ENCODE measurements at regions not wholly inside any gene's neighbourhood (a gene's known extent, or its start where the extent isn't known, plus 50 kb on each side); places are given as distances from the start of the nearest gene placed in this dataset.

GRCh38 chr2:58480141-58480540 lies 239.0 kb upstream of the FANCL start:
- ATAC-seq = no peak
- no peak for TF ChIP-seq RARB (CRISPR knock-in tag; IDR thresholded peaks at IDR 0.05)
- TF ChIP-seq ZFP3 (CRISPR knock-in tag; IDR thresholded peaks at IDR 0.05) = no peak
- TF ChIP-seq GLIS3 (CRISPR knock-in tag; IDR thresholded peaks at IDR 0.05) = no peak
- TF ChIP-seq ESRRG (CRISPR knock-in tag; IDR thresholded peaks at IDR 0.05) = no peak
- TF ChIP-seq TCF4 (CRISPR knock-in tag; IDR thresholded peaks at IDR 0.05; ENCODE audit: borderline replicate concordance) = no peak
- TF ChIP-seq ARNTL (CRISPR knock-in tag; IDR thresholded peaks at IDR 0.05; ENCODE audit: borderline replicate concordance, low read depth) = no peak

DNA sequence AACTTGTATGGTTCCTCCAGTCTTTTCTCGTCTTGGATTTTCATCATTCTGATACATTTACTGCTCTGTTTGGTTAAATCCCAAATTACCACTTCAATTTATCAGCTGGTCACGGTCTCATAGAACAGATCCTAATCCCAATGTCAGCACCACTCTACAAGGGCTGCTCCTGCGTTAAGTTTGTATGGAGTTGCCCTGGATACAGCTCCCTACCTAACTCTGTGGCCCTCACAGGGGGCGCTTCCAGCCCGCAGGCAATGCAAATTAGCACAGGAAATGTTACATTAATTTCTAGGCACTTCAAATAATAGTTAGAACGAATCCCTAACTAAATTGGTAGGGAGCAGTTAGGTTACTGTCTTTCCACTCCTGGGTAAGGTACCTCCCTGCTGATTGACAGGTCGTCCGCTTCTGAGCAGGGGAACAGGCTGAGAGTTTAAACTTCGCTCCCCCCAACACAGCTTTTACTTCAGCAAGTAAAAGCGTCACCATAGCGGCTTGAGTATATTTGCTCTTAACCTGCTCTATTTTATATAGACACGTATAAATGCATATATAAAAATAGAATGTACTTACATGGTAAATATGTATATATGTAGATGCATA lies 238.5 kb upstream of the FANCL start:
- no peak for TF ChIP-seq ZNF8 (CRISPR knock-in tag; IDR thresholded peaks at IDR 0.05)
- no peak for TF ChIP-seq GLIS3 (CRISPR knock-in tag; IDR thresholded peaks at IDR 0.05)
- no peak for TF ChIP-seq SNAI2 (CRISPR knock-in tag; IDR thresholded peaks at IDR 0.05)
- no peak for TF ChIP-seq ZC3H10 (CRISPR knock-in tag; IDR thresholded peaks at IDR 0.05)
- ATAC-seq = no peak

- ATAC-seq = no peak
- no peak for TF ChIP-seq ZFP30 (CRISPR knock-in tag; IDR thresholded peaks at IDR 0.05)
- TF ChIP-seq SNAI2 (CRISPR knock-in tag; IDR thresholded peaks at IDR 0.05) = no peak
- TF ChIP-seq BACH2 (CRISPR knock-in tag; IDR thresholded peaks at IDR 0.05; ENCODE audit: borderline replicate concordance) = no peak
- no peak for TF ChIP-seq ARNTL (CRISPR knock-in tag; IDR thresholded peaks at IDR 0.05; ENCODE audit: borderline replicate concordance, low read depth)
- no peak for TF ChIP-seq RARB (CRISPR knock-in tag; IDR thresholded peaks at IDR 0.05)
- TF ChIP-seq ESRRG (CRISPR knock-in tag; IDR thresholded peaks at IDR 0.05) = no peak
- TF ChIP-seq ISL1 (CRISPR knock-in tag; IDR thresholded peaks at IDR 0.05) = no peak
- TF ChIP-seq ZNF8 (CRISPR knock-in tag; IDR thresholded peaks at IDR 0.05) = no peak
Measured at GRCh38 chr2:58476556-58476955, 235.4 kb upstream of the FANCL start.

- ATAC-seq = no peak
- TF ChIP-seq BACH2 (CRISPR knock-in tag; IDR thresholded peaks at IDR 0.05; ENCODE audit: borderline replicate concordance) (no peak), ZNF565 (CRISPR knock-in tag; conservative IDR thresholded peaks at IDR 0.05; ENCODE audit: low read depth) (no peak), ZC3H10 (CRISPR knock-in tag; IDR thresholded peaks at IDR 0.05) (no peak), ISL1 (CRISPR knock-in tag; IDR thresholded peaks at IDR 0.05) (no peak), TOX (CRISPR knock-in tag; IDR thresholded peaks at IDR 0.05; ENCODE audit: borderline replicate concordance) (no peak), ZNF8 (CRISPR knock-in tag; IDR thresholded peaks at IDR 0.05) (no peak), POU6F1 (CRISPR knock-in tag; IDR thresholded peaks at IDR 0.05; ENCODE audit: borderline replicate concordance, low read depth) (no peak), CSDC2 (CRISPR knock-in tag; IDR thresholded peaks at IDR 0.05) (no peak), ARNTL (CRISPR knock-in tag; IDR thresholded peaks at IDR 0.05; ENCODE audit: borderline replicate concordance, low read depth) (no peak)
- TF ChIP-seq, protein P1, sequence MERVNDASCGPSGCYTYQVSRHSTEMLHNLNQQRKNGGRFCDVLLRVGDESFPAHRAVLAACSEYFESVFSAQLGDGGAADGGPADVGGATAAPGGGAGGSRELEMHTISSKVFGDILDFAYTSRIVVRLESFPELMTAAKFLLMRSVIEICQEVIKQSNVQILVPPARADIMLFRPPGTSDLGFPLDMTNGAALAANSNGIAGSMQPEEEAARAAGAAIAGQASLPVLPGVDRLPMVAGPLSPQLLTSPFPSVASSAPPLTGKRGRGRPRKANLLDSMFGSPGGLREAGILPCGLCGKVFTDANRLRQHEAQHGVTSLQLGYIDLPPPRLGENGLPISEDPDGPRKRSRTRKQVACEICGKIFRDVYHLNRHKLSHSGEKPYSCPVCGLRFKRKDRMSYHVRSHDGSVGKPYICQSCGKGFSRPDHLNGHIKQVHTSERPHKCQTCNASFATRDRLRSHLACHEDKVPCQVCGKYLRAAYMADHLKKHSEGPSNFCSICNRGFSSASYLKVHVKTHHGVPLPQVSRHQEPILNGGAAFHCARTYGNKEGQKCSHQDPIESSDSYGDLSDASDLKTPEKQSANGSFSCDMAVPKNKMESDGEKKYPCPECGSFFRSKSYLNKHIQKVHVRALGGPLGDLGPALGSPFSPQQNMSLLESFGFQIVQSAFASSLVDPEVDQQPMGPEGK (CRISPR knock-in tag; IDR thresholded peaks at IDR 0.05; ENCODE audit: borderline replicate concordance) = no peak
Measured at GRCh38 chr2:58475756-58476155, 234.6 kb upstream of the FANCL start.

DNA sequence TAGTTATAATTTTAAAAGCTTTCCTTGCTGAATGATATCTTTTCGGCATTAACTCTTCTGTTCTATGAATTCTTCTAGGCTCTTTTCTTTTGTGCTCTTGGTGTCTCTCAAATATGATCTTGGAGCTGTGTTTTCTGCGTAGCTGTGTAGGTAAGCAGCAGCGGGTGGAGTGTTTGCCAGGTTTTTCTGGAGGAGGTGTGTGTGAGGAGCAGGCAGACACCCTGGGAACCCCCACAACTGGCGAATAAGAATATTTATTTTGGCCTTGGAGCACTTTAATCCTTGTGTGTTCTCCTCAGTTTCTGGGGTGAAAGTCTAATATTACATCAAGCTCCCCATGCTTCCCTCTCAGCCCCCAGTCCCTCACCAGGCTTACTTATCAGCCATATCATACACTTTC lies 232.0 kb upstream of the FANCL start:
- TF ChIP-seq GLIS3 (CRISPR knock-in tag; IDR thresholded peaks at IDR 0.05) (no peak), ESRRG (CRISPR knock-in tag; IDR thresholded peaks at IDR 0.05) (no peak), ISL1 (CRISPR knock-in tag; IDR thresholded peaks at IDR 0.05) (no peak), ZNF8 (CRISPR knock-in tag; IDR thresholded peaks at IDR 0.05) (no peak), TOX (CRISPR knock-in tag; IDR thresholded peaks at IDR 0.05; ENCODE audit: borderline replicate concordance) (no peak), RARB (CRISPR knock-in tag; IDR thresholded peaks at IDR 0.05) (no peak), ARNTL (CRISPR knock-in tag; IDR thresholded peaks at IDR 0.05; ENCODE audit: borderline replicate concordance, low read depth) (no peak), CSDC2 (CRISPR knock-in tag; IDR thresholded peaks at IDR 0.05) (no peak), POU6F1 (CRISPR knock-in tag; IDR thresholded peaks at IDR 0.05; ENCODE audit: borderline replicate concordance, low read depth) (no peak), SNAI2 (CRISPR knock-in tag; IDR thresholded peaks at IDR 0.05) (no peak), TCF4 (CRISPR knock-in tag; IDR thresholded peaks at IDR 0.05; ENCODE audit: borderline replicate concordance) (no peak), ZNF70 (CRISPR knock-in tag; IDR thresholded peaks at IDR 0.05) (no peak)
- TF ChIP-seq, protein P1 (CRISPR knock-in tag; IDR thresholded peaks at IDR 0.05; ENCODE audit: borderline replicate concordance) = no peak
- TF ChIP-seq, protein P2, sequence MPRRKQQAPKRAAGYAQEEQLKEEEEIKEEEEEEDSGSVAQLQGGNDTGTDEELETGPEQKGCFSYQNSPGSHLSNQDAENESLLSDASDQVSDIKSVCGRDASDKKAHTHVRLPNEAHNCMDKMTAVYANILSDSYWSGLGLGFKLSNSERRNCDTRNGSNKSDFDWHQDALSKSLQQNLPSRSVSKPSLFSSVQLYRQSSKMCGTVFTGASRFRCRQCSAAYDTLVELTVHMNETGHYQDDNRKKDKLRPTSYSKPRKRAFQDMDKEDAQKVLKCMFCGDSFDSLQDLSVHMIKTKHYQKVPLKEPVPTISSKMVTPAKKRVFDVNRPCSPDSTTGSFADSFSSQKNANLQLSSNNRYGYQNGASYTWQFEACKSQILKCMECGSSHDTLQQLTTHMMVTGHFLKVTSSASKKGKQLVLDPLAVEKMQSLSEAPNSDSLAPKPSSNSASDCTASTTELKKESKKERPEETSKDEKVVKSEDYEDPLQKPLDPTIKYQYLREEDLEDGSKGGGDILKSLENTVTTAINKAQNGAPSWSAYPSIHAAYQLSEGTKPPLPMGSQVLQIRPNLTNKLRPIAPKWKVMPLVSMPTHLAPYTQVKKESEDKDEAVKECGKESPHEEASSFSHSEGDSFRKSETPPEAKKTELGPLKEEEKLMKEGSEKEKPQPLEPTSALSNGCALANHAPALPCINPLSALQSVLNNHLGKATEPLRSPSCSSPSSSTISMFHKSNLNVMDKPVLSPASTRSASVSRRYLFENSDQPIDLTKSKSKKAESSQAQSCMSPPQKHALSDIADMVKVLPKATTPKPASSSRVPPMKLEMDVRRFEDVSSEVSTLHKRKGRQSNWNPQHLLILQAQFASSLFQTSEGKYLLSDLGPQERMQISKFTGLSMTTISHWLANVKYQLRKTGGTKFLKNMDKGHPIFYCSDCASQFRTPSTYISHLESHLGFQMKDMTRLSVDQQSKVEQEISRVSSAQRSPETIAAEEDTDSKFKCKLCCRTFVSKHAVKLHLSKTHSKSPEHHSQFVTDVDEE (CRISPR knock-in tag; IDR thresholded peaks at IDR 0.05) = no peak
- ATAC-seq = no peak
